NCI-H345 (cell line): ENCODE measurements at regions not wholly inside any gene's neighbourhood (a gene's known extent, or its start where the extent isn't known, plus 50 kb on each side); places are given as distances from the start of the nearest gene placed in this dataset.
"Not testable (repeated sequence)": the region's sequence is repeated elsewhere in the genome, so short reads cannot be mapped to it uniquely, and the experiment has no call there.

ENCODE experiments used
- DNase-seq: peaks from one replicate; lab custom pipeline; 2025; lab: John Stamatoyannopoulos, UW

GRCh38 chr1:161454865-161455707 is 50.2 kb upstream of the FCGR2A start:
- DNase-seq = not testable (repeated sequence)

DNA sequence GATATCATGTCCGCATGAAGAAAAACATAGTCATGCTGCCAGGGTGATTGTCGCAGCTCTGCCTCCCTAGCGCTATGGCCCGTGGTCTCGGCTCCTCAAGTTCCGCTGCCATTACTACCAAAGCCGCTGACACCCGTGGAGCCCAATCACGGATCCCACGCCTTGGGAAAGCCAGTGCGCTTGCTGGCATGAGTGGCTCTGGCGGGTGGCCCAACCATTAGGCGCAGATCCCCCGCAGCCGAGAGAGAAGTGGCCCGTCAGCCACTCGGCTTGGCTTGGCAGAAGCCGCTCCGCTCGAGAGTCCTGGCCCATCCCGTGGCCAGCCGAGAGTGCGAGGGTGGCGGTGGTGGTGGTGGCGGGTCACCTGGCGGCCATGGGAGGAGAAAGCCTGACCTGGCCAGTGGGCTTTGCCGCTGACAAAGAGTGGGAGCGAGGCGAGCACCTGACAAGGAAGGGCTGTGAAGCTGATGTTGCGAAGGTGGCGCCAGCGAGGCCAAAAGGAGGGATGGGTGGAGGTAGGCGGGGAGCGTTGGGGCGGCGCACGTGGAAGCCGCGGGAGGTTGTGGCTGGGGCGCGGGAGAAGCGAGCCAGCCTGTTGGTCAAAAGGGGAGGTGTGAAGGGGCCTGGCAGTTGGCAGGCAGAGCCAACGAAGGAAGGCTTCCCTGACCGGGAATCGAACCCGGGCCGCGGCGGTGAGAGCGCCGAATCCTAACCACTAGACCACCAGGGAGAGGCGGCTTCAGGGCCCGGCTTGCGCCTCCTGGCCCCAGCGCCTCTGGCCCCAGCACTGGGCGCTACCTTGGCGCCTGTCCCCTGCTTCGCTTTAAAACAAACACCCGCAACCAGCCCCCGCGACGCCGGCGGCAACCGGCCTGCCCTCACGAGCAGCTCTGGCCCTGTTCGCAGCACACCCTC is 51.0 kb upstream of the FCGR2A start:
- DNase-seq = not testable (repeated sequence)

- DNase-seq = not testable (repeated sequence)
Measured at GRCh38 chr1:161451698-161452348, 53.4 kb upstream of the FCGR2A start.

DNA sequence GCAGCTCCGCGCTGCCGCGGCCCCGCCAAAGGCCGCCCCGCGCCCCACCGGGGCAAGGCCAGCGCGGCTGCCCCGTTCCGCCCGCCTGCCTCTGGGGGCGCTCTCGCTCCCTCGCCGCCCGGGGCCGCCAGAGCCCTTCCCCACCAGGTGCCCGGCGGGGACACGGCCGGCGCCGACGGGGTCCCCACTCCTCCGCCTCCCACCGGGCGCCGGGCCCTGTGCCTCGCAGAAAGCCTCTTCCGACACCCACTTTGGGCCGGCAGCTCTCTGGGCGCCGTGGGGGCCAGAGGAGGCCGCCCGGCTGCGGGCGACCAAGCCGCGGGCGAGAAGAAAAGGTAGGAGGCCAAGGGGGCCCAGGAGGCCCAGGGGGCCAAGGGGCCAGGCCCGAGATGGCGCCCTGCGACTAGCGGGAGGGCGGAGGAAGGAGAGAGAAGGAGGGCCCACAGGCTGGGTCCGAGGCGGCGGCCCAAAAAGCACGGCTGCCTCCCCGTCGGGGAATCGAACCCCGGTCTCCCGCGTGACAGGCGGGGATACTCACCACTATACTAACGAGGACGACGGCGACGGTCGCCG is 57.4 kb upstream of the FCGR2A start:
- not testable (repeated sequence) for DNase-seq

- DNase-seq = not testable (repeated sequence)
Measured at GRCh38 chr1:161447040-161447759, 58.1 kb upstream of the FCGR2A start.

- DNase-seq = not testable (repeated sequence)
Measured at GRCh38 chr1:161444725-161445124, 60.5 kb upstream of the FCGR2A start.

GRCh38 chr1:161444255-161444654 is 61.0 kb upstream of the FCGR2A start:
- DNase-seq = not testable (repeated sequence)

GRCh38 chr1:161440312-161440894 is 64.9 kb upstream of the FCGR2A start:
- no peak for DNase-seq

DNA sequence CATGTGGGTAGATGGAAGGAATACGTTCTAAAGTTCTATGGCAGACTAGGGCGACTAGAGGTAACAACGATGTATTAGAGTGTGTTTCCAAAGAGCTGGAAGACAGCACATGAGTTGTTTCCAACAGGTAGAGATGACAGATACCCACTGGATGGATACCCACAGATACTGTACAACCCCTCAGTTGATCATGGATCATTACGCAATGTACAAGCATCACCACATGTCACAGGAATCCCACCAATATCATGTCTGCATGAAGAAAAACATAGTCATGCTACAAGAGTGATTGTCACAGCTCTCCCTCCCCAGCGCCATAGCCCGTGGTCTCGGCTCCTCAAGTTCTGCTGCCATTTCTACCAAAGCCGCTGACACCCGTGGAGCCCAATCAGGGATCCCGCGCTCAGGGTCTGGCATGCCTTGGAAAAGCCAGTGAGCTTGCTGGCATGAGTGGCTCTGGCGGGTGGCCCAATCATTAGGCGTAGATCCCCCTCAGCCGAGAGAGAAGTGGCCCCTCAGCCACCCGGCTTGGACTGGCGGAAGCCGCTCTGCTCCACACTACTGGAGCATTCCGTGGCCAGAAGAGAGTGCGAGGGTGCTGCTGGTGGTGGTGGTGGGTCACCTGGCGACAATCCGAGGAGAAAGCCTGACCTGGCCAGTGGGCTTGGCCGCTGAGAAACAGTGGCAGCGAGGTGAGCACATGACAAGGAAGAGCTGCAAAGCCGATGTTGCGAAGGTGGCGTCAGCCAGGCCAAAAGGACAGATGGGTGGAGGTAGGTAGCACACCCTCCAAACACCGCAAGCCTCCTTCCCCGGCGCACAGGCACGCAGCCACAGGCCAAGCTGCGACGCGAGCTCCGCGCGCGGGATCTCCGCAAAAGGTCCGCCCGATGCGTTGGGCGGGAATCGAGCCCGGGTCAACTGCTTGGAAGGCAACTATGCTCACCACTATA is 65.7 kb upstream of the FCGR2A start:
- DNase-seq = no peak

GRCh38 chr1:161433191-161433590 is 65.5 kb upstream of the CFAP126 start:
- DNase-seq = not testable (repeated sequence)

- DNase-seq = no peak
Measured at GRCh38 chr1:161432091-161432490, 64.4 kb upstream of the CFAP126 start.

GRCh38 chr1:161427733-161428516 is 60.2 kb upstream of the CFAP126 start:
- DNase-seq = no peak

DNA sequence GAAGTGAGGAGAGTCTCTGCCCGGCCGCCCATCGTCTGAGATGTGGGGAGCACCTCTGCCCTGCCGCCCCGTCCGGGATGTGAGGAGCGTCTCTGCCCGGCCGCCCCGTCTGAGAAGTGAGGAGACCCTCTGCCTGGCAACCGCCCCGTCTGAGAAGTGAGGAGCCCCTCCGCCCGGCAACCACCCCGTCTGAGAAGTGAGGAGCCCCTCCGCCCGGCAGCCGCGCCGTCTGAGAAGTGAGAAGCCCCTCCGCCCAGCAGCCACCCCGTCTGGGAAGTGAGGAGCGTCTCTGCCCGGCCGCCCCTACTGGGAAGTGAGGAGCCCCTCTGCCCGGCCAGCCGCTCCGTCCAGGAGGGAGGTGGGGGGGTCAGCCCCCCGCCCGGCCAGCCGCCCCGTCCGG is 55.2 kb upstream of the CFAP126 start:
- not testable (repeated sequence) for DNase-seq

- peak; percentile 36 for DNase-seq
Measured at GRCh38 chr1:161421456-161421855, 53.8 kb upstream of the CFAP126 start.

GRCh38 chr1:161420763-161421455 is 53.2 kb upstream of the CFAP126 start:
- no peak for DNase-seq

- not testable (repeated sequence) for DNase-seq
Measured at GRCh38 chr1:161417536-161417935, 49.9 kb upstream of the CFAP126 start.
